Activated T-cell treated with anti-CD3 and anti-CD28 coated beads for 48 hours (primary cell): ENCODE measurements at regions not wholly inside any gene's neighbourhood (a gene's known extent, or its start where the extent isn't known, plus 50 kb on each side); places are given as distances from the start of the nearest gene placed in this dataset.
"Not testable (repeated sequence)": the region's sequence is repeated elsewhere in the genome, so short reads cannot be mapped to it uniquely, and the experiment has no call there.

Experiments used
- DNase-seq: peaks from one replicate; pipeline ENCODE4 v3.0.0-alpha.2; 2020; ENCODE audit warnings: low read depth

GRCh38 chr9:78674874-78675273, 377.9 kb downstream of the PSAT1 start:
- no peak for DNase-seq

GRCh38 chr9:78676009-78676408, 379.1 kb downstream of the PSAT1 start:
- no peak for DNase-seq

GRCh38 chr9:78676623-78677022, 379.7 kb downstream of the PSAT1 start:
- DNase-seq = no peak

DNA sequence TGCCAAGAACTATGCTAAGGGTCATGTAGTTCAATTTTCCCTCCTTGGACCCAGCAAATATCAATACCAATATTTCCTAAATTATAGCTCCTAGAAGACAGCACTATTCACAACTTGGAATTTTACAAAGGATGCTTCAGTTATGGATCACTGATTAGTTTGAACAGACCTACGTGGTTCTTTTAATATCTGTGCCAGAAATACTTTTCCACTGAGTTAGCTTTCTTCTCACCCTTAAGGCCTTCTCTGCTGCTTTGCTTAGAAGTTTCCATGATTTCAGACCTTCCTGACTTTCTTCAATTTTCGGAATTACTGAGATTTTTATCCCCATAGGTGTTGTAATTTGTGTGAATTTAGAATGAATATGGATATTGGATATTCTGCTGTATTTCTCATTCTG, 380.4 kb downstream of the PSAT1 start:
- DNase-seq = no peak

- DNase-seq = no peak
Observed at GRCh38 chr9:78678877-78679276, 382.0 kb downstream of the PSAT1 start.

GRCh38 chr9:78680196-78680595, 383.3 kb downstream of the PSAT1 start:
- DNase-seq = no peak

DNA sequence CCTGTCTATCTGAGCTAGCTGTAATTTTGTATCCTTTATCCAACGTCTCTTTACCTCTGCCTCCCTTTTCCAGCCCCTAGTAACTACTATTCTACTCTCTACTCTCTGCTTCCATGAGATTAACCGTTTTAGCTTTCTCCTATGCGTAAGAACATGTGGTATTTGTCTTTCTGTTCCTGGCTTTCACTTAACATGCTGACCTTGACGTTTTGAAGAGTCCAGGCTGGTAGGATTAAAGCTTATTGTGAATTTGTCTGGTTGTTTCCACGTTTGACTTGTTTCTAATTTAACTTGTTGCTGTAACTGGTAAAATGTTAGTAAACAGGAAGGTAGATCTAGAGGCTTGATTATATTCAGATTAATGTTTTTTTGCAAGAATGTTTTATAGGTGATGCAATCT, 385.3 kb downstream of the PSAT1 start:
- DNase-seq = no peak

GRCh38 chr9:78685471-78685870, 388.5 kb downstream of the PSAT1 start:
- DNase-seq = no peak

GRCh38 chr9:78688796-78689195, 391.9 kb downstream of the PSAT1 start:
- DNase-seq = no peak

GRCh38 chr9:78691542-78691941, 394.6 kb downstream of the PSAT1 start:
- DNase-seq = no peak

GRCh38 chr9:78692871-78693270, 395.9 kb downstream of the PSAT1 start:
- no peak for DNase-seq

- DNase-seq = no peak
Observed at GRCh38 chr9:78694974-78695373, 398.0 kb downstream of the PSAT1 start.

DNA sequence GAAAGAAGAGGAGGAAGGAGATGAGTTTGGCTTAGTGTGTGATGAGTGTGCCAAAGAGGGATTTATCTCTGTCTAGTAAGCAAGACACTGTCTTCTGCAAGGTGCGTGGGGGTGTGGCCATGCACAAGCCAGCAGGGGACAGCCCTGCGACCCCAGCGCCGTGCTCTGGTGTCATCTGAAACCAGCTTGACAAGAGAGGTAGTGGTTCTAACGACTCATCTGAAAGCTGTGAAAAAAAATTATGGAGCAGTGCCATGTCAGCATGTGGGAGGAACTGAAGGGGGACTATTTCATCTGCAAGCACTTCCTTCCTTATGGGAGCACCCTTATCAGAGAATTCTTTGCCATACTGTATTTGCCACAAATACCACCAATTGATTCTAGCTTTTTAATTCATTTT, 398.6 kb downstream of the PSAT1 start:
- no peak for DNase-seq

- no peak for DNase-seq
Observed at GRCh38 chr9:78697618-78698017, 400.7 kb downstream of the PSAT1 start.

- no peak for DNase-seq
Observed at GRCh38 chr9:78698371-78698770, 401.4 kb downstream of the PSAT1 start.

- DNase-seq = not testable (repeated sequence)
Observed at GRCh38 chr9:78699217-78699616, 402.3 kb downstream of the PSAT1 start.

GRCh38 chr9:78704153-78704552, 407.2 kb downstream of the PSAT1 start:
- DNase-seq = not testable (repeated sequence)

GRCh38 chr9:78707080-78707479, 410.2 kb downstream of the PSAT1 start:
- DNase-seq = no peak

DNA sequence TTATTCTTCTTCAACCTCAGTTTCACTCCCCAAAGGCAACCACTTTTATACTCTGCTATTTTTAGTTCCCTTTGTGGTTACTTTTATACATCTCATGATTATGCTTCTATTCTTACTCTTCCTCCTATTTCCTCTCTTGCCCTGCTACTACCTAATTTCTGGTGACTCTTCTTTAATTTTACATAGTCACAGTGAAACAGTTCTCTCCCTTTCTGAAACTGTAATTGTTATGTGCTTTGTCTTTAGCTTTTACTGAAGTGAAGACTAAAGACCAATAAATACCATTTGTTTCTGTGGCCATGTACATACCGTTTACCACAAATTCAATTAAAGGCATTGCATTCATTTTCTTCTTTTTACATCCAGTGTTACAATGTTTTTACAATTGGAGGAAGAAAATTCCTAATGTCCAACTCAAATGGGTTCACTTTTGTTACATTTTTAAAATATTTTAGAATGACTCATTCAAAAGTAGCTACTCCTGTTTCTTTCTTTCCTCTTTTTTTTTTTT, 410.6 kb downstream of the PSAT1 start:
- no peak for DNase-seq

GRCh38 chr9:78712903-78713613, 416.1 kb downstream of the PSAT1 start:
- DNase-seq = no peak

DNA sequence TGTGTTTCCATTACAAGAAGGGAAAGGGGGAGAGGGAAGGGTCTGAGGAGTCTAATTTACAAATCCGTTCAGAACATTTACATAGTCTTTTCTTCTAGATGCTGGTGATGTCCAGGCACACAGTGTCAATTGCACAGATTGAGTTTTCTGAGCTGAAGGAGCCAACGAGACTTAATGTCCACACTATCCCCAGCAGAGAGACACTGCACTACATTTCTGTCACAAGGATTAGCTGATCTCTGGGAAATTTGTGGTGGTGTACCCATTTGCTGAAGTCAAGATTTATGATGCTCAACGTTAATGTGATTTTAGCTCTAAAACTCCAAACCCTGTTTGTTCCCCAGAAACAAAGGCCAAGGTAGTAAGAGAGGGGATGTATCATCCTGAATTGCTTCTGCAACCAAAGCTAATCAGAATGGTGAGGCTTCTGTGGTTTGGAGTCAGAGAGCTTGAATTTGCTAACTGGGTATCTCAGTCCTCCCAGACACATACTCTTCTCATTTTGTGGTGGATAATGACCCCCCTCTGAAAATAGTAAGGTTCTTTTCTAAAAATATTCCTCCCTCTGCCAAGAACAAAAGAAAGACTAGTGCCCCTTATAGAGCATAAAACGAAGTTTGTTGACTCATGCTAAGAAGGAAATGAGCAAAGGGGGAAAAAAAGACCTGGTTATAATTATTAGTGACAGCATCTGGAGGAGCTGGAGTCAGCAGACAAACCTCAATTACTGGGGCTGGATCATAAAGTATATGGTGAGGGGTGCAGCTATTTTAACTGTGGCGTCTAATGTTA, 416.9 kb downstream of the PSAT1 start:
- DNase-seq = no peak

GRCh38 chr9:78714576-78714975, 417.7 kb downstream of the PSAT1 start:
- no peak for DNase-seq

DNA sequence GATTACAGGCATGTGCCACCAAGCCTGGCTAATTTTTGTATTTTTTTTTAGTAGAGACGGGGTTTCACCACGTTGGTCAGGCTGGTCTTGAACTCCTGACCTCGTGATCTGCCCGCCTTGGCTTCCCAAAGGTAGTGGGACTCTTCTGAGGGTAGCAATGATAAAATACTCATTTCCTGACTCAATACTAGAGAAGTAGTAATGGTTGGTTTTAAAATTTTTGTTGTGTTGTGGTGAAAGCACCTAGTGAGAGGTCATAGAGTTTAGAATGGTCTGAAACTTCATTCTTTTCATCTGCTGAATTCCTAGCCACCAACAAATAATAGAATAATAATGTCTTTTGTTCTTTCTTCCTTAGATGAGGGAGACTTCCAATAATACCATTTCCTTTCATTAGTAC, 422.1 kb downstream of the PSAT1 start:
- not testable (repeated sequence) for DNase-seq
